NCI-H446 treated with DMSO at 0.1 percent for 48 hours (cell line): ENCODE measurements at regions not wholly inside any gene's neighbourhood (a gene's known extent, or its start where the extent isn't known, plus 50 kb on each side); places are given as distances from the start of the nearest gene placed in this dataset.

Experiments used
- DNase-seq: peaks from one replicate; lab custom pipeline; 2025; lab: John Stamatoyannopoulos, UW

DNA sequence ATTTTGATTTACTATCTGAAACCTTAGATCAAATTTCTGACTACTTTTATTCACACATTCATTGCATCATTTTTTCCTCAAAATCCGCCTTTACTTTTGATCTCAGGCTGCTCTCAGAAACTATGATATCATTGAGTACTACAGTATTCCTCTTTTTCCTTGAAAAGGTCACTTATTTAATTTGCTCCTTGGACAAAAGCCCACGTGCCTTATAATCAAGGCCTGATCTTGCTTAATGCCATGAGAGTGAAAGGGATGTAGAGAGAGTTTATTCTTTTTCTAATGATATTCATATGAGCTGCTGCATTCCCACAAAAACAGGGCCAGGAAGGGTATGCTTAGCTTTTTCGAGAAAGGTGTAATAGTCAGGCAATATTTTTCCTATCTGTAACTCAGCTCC lies 327.0 kb downstream of the ETS1 start:
- no peak for DNase-seq

DNA sequence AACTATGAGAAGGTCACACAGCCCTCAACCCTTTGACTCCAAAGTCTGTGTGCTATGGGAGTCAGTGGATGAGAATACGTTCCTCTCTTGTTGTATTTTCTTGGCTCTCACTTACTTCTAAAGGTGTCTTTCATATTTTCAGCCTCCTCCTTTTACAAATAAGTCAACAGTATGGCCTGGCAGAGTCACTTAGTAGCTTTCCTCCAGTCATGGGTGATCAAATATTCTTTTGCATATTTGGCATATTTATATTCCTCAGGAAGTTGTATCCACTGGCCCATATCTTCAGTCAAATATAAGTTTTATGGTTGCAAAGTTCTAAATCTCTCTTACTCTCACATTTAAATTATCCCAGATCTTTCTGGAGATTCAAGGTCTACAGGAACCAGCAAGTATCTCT lies 327.5 kb downstream of the ETS1 start:
- DNase-seq = no peak

DNA sequence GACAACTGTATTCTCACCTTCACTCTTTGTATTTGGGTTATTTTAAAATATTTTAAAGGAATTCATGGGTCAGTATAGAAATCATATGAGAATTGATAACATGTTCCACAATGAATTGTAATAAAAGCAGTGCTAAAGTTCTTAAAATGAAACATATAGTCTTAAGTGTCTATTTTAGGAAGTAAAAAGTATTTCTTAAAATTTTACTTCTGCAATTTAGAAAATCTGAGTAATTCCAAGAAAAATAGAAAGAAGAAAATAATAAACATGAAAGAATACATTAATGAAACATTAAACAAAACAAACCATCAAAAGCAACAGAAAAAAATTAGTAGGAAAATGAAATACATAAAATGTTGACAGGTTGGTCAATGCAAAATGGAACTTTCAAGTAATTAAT lies 332.4 kb downstream of the ETS1 start:
- DNase-seq = no peak

DNA sequence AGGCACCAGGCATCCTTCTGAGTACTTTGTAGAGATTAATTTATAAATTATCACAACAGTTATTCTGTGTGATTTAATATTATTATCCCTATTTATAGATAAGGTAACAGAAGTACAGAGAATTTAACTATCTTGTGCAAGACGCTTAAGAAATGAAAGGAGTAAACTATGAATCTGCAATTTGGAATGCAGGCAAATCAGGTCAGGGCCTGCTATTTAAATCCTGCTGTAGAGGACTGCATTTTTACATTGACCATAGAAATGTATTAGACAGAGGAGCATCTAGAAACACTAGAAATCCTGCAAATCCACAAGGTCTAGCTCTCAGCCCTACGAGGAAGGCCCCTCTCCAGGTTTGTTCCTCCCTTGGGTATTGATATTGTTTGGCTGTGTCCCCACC lies 336.2 kb downstream of the ETS1 start:
- no peak for DNase-seq

DNA sequence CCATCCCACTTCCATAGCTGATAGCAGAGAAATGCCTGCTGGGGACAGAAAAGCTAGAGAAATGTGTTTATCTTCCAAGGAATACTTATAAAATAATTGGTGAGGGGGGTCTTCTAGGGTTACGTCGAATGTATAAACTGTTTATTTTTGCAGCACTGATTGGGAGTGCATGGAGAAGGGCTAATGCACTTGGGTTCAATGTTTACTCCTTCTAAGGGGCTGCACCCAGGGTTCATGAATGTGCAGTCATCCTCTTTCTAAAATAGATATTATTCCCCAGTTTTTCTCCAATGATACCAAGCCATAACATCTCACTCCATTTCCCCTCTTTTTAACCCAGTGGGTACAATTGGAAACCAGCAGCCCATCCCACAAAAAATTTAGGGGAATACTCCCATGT lies 336.9 kb downstream of the ETS1 start:
- DNase-seq = no peak

DNA sequence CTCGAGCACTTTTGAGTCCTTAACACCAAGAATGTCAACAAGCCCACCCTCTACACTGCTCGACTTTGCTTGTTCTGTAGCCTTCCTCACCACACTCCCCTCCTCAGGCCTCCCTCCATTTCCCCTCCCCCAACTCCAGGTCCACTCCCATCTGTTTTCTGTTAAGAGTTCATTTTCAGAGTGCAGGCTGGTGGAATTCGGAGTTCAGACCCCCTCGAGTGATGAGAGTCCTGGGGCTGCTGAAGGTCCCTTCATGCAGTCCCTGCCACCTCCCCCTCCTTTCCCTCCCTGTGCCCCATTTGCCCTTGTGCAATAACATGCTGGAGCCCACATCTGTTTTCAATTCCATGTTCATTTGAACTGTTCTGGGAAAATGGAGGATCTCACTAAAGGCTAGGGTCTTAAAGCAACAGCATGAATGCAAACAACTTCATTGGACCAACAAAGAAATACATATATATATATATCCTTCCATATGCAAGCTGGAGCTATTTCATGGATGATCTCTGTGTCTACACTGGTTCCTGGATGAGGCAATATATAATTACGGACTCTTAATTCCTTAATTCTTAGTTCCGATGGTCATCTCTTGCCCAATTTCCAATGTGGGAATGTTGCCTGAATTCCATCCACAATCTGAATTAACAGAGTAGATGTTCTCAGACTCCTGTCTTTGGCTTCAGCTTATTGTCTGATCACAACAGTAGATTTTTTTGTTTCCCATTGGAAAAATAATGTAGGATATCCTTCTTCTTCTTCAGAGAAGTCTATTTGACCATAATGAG lies 340.4 kb downstream of the ETS1 start:
- DNase-seq = no peak

DNA sequence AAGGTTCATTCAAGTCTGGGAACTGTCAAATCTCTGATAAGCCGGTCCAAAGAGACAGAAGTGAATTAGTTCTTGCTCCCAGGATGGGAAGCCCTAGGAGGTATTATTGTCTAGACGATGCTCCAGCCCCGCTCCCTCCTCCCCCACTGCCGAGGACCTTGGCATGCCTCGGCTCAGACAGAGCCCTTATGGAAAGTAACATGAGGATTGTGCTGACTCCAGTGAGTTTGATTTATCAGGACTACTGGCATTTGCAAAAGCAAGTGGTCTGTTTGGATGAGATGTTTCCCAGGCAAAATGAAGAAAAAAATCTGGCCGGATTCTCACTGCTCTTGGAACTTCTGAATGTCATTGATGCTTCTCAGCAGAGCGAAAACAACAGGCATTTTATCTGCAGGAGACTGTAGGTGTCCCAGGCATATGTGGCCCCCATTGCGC lies 341.0 kb downstream of the ETS1 start:
- DNase-seq = no peak

DNA sequence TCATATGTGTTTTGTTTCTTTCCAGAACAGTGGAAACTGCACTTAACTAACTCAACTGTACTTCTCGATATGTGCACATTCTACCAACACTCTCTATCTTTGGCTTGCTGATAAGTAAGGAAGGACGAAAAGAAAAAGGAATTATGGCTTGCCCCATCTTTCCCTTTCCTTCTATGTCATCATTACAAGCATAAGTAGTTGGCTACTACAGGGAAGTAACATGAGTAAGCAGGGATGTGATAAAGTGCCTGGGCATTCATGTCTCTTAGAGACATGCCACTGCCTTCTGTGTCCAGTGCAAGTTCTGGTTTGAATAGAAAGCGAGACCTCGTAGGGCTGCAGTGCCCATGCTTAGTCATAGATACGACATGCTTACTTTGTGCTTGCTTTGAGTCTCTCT lies 342.5 kb downstream of the ETS1 start:
- DNase-seq = no peak

DNA sequence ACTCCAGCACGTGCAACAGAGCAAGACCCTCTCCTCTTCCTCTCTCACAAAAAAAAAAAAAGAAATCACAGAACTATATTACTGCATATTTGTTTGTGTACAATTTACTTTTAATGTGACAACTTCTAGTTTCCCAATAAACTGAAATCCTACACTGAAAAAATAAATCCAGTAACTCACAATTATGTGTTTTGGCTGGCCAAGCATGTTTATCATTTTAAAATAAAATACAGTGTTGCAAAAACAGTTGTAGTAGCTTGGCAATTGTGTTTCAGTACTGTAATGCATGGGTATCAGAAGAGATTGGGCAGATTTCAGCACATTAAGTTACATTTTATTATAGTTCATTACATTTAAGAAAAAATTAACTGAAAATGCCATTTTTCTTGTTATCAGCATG lies 344.9 kb downstream of the ETS1 start:
- DNase-seq = no peak

DNA sequence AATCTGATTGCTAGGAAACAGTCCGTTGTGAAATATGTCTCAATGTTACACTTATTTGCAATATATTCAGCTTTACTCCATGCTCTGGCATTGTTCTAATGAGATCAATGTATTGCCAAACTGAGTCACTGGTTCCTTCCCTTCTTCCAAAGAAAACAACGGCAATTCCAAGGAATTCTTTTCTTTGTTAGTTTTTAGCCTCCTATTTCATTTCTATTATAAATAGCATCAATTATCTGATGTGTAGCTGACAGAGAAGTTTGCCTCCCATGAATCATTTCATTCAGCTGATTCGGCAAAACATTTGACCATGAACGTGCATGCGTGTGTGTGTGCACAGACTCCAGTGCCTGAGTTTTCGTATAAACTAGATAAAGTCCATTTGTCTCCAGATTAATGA lies 346.8 kb downstream of the ETS1 start:
- no peak for DNase-seq

DNA sequence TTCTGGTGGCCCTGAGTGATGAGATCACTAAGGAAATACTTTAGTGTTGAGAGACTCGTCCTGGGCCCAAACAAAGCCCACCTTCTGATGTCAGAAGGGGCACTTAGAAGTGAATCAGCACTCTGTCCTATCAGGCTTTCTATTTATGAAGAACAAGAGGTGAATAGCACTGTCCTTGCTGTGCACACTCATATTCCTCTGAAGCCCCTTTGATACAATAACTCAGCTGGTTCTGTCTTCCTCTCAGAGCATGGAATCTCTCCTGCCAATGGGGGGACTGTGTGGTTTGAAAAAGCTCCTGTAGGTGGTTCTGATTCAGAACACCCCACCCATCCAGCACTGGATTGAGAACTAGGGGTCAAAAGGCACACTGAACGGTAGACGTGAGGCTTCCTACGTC lies 348.1 kb downstream of the ETS1 start:
- no peak for DNase-seq

DNA sequence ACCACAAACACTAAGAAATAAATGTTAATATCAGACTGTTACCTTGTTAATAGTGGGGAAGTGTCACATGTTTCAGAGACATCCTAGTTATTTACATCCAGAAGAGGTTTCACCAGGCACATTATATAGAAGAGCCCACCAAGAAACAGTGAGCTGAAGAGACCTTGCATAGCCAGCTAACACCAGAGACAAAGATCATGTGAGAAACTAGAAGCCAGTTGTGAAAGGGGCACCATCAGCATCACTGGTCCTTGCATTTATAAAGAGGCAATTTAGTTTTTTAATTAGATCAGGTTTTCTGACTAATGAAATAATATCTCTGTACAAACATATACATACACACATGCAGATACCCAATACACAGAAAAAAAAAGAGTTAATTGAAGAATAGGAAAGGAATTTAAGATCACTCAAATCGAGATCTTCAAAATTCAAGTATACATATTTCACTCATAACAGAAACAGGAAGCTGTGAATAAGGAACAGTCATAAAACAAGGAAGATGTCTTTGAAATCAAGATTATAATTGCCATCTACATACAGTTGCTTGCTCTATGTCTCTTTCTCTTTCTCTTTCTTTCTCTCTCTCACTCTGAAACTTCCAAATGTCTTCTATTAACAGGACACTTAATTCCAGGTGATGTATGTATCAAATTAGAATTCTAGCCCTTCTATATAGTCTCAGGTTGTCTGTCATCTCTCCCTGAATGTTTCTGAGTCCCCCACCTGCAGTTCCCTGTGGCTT lies 348.7 kb downstream of the ETS1 start:
- no peak for DNase-seq

DNA sequence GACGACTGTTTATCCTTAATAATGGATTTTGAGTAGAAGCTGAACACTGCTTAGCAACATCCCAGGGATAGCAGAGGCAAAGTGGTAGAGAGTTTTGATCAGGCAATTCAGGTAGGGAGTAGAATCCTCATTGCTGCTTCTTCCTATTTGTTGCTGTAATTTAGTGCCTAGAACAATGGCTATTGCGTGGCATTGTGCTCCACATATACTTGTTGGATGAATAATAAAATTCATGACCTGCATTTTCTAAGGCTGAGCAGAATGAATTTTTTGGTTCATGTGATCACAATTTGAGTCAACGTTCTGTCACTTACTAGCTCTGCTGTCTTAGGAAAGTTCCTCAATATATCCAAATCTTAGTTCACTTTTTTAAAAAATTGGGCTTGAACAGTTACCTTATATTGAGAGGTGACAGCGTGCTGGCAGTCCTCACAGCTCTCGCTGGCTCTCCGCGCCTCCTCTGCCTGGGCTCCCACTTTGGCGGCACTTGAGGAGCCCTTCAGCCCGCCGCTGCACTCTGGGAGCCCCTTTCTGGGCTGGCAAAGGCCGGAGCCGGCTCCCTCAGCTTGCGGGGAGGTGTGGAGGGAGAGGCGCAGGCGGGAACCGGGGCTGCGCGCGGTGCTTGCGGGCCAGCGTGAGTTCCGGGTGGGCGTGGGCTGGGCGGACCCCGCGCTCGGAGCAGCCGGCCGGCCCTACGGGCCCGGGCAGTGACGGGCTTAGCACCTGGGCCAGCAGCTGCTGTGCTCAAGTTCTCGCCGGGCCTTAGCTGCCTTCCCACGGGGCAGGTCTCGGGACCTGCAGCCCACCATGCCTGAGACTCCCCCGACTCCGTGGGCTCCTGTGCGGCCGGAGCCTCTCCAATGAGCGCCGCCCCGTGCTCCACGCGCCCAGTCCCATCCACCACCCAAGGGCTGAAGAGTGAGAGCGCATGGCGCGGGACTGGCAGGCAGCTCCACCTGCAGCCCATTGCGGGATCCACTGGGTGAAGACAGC lies 350.6 kb downstream of the ETS1 start:
- DNase-seq = no peak

DNA sequence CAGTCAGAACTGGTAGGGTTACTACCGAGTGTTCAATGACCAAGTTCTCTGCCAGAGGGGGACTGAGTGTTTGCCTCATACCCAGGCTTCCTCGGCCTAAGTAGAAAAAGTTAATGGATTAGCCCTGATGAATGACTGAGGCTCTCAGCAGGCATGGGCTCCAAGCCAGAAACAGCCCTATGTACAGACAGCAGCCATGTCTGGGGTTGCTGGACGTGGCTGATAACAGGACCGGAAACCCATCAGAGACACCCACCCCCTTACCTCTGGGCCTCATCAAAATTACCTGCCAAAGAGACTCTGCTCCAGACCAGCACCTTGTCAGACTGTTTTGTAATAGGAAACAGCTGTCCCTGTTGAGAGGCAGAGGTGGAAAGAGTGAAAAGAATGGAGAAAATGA lies 351.4 kb downstream of the ETS1 start:
- no peak for DNase-seq

DNA sequence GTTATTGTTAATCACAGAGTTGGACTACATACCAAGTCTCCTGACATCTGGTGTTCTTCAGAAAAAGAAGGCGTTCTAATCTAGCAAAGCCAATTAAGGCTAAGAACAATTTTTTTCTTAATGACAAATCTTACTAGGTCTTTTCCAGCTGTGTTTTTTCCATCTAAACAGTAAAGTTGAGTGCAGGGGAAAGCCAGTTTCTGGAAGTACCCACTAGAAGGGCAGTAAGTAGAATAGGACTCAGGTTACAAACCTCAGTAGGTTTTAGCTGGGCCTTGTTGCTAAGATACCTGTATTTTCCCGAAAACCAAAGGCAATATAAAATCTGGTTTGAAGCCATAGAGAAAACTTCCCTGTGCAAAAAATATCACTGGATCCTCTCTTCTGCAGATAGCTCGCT lies 351.9 kb downstream of the ETS1 start:
- DNase-seq = no peak

DNA sequence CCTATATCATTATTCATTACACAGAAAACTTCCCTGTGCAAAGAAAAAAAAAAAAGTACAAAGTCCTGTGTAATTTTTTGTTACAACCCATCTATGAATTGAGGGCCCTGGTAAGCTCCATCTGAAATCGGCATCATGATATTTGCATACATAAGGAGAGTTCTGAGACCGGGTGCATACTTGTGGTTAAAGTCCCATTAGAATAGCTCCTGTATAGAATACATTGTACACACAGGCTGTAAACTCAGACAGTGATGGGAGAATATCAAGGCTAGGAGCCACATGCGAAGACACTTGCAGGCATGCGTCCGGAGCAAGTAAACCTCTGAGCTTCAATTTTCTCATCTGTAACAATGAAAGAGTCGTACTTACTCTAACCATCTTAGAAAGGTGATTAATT lies 353.2 kb downstream of the ETS1 start:
- no peak for DNase-seq

DNA sequence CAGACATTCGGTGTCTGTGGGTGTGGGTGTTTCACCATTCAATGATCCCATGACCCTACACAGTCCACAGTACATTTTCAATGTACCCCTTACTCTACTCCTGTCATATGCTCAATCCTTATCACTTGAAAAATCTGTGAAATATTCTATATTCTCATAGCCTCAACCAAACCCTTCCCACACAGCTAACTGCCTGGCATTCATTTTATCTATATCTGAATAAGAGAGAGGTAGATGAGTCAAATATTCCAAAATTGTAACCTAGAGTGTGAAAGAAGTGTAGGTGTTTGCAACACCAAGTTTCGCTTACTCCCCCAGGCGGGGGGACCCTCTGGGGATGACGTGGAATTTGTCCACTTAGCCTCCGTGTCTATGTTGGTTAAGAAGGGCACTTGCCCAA lies 354.8 kb downstream of the ETS1 start:
- DNase-seq = no peak

DNA sequence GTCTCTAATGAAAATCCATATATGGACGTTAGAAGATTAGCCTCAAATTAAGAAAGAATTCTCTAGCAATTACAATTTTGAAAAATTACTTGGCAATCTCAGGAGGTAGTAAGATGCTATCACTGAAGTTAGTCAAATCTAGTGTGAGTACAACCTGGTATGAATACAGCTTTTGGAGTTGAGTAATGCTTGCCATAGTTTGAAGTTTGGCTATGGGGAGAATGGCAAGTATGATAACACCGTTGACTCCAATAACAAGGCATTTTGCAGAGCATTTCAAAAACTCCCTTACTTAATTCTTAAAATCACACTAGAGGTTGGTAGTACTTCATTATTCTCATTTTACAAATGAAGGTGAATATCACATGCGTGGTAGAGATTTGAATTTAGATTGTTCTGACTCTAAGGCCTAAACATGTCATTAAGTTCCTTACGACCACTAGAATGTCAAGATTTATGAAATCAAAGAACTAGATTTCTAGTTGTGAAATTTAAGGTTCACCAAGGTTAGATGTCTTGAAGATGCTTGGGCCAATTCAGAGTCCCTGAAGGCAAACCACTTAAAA lies 355.4 kb downstream of the ETS1 start:
- no peak for DNase-seq

DNA sequence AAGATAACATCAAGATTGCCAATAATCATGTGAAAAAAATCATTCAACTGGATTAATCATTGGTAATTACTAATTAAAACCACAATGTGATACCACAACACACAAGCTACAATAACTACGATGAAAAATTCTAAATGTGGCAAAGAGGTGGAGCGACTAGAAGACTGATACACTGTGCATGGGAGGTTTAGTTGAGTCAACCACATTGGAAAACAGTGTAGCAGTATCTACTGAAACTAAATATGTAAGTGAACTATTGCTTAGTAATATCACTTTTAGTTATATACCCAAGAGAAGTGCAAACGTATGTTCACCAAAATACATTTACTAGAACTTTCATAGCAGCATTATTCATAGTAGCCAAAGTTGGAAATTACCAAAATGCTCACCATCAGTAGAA lies 359.9 kb downstream of the ETS1 start:
- DNase-seq = no peak

DNA sequence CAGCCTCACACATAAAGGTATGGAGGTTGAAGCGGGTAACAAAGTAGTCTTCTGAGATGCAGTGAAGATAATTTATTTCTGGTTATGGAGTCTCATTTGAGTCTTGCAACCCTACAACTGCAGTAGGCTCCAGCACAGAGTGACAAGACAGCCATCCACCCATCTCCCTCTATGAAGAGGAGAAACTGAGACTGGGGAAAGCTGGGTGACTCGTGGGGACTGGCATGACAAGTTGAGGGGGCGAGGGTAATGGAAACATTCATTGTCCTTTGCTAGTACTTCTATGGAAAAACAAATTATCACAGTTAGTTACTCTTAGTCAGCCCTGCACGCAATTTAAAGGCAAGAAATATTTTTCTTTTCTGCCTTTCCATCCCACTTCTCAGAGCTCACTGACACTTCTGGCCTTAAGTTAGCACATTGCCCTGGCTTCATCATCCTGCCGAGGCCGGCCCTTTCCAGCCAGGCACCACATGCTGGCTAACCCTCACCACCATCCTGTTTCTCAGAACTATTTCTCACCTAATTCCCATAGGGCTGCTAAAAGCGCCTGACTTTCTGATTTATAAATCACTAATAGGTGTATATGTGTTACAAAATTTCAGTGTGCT lies 361.1 kb downstream of the ETS1 start:
- no peak for DNase-seq

DNA sequence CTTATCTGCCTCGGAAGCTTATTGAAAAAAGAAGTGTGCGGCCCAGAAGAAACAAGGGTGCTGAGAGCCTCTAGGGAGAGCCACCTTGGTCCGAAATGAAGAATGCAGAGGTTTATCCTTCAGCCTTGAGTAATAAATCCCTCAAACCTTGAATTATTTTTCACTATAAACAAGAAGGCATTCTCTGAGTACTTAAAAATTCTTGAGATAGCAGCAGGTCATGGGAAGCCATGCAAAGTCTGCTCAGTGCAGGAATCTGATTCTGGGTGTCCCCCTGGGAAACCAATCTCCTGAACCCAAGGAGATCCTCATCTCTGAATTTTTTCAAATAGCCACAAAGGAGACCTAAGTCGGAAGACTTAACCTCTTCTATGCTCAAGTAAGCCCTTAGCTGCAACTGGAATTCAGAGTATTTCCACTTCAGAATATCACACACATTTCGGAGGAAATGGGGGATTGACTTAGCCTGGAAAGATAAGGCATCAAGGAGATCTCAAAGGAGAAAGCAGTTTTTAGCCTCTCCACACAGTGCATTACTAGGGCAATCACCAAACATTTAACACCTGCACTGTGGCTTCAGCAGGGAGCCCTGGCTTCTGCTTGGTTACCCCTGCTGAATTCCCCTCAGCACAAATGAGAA lies 365.0 kb downstream of the ETS1 start:
- DNase-seq = no peak
